Small intestine (tissue), 7 donors: ENCODE measurements at regions not wholly inside any gene's neighbourhood (a gene's known extent, or its start where the extent isn't known, plus 50 kb on each side); places are given as distances from the start of the nearest gene placed in this dataset.

ENCODE experiments used
- DNase-seq, 2 donors: peaks; one replicate each; pipeline versions ENCODE4 v3.0.0 to v3.0.0-alpha.2; 2013
- FAIRE-seq: peaks from 2 replicates; lab custom pipeline; 2012; peaks lifted over from hg19 to GRCh38; lab: Jason Lieb, UNC
- H3K27ac ChIP-seq, 3 donors: one replicate each; pipeline ENCODE4 v1.5.1; 2013; ENCODE audit warnings: low read length in 2 of 3, mild to moderate bottlenecking in 2 of 3, control low read depth in 1 of 3, inconsistent platforms in 1 of 3, low read depth in 1 of 3, moderate library complexity in 1 of 3
- H3K27me3 ChIP-seq, 3 donors: one replicate each; pipeline ENCODE4 v1.6.1; 2013; ENCODE audit warnings: low read length in 3 of 3, inconsistent platforms in 1 of 3; ENCODE audit not compliant: control insufficient read depth in 3 of 3, insufficient read depth in 3 of 3
- H3K36me3 ChIP-seq, 3 donors: one replicate each; pipeline ENCODE4 v1.6.1; 2013; ENCODE audit warnings: low read length in 3 of 3, inconsistent platforms in 1 of 3, low read depth in 1 of 3, mild to moderate bottlenecking in 1 of 3, moderate library complexity in 1 of 3; ENCODE audit not compliant: control insufficient read depth in 3 of 3, insufficient read depth in 2 of 3
- H3K4me1 ChIP-seq, 3 donors: one replicate each; pipeline ENCODE4 v1.6.1; 2013; ENCODE audit warnings: low read length in 2 of 3, inconsistent platforms in 1 of 3, low read depth in 1 of 3, mild to moderate bottlenecking in 1 of 3, moderate library complexity in 1 of 3; ENCODE audit not compliant: control insufficient read depth in 3 of 3, insufficient read depth in 2 of 3
- H3K4me3 ChIP-seq, 3 donors: one replicate each; pipeline ENCODE4 v1.5.1; 2013; ENCODE audit warnings: low read length in 3 of 3, control low read depth in 1 of 3, inconsistent platforms in 1 of 3, low read depth in 1 of 3, mild to moderate bottlenecking in 1 of 3, moderate library complexity in 1 of 3
- H3K9me3 ChIP-seq, 2 donors: one replicate each; pipeline ENCODE4 v1.6.1; 2013; ENCODE audit warnings: low read depth in 1 of 2, low read length in 1 of 2; ENCODE audit not compliant: control insufficient read depth in 2 of 2, insufficient read depth in 1 of 2
- WGBS, 3 donors: extraction: QIAGEN DNeasy Blood & Tissue Kit; methylation state at CpG; one replicate each; pipeline ENCODE4 v1.1.7; 2013; 5-methylcytosine and 5-hydroxymethylcytosine counted together
- donor health status: healthy with polysubstance abuse.
- donor health status: control.
- donor health status: control.
- donor health status: Bipolar disorder and iron deficiency.
- donor health status: healthy.

GRCh38 chr16:62564291-62564690 is 528.1 kb upstream of the CDH8 start:
- no peak for FAIRE-seq
- H3K27me3 ChIP-seq: no peaks in the 10 kb centered on the region
- H3K27ac ChIP-seq: no peak overlapping the region
- no peaks in the 10 kb centered on the region for H3K9me3 ChIP-seq
- DNase-seq: no peak
- no peaks in the 10 kb centered on the region for H3K4me1 ChIP-seq
- H3K4me3 ChIP-seq: no peak overlapping the region
- no peaks in the 10 kb centered on the region for H3K36me3 ChIP-seq
- WGBS, 3 donors: 46 to 65% (median 46%) methylated on average over 2 of the region's 2 CpGs

GRCh38 chr16:62562121-62562520 is 525.9 kb upstream of the CDH8 start:
- Histone ChIP-seq H3K27ac (no peak overlapping the region), H3K36me3 (no peaks in the 10 kb centered on the region), H3K4me1 (no peaks in the 10 kb centered on the region), H3K9me3 (peaks cover 0 to 3% of the 10 kb centered on the region in 2 donors), H3K27me3 (no peaks in the 10 kb centered on the region), H3K4me3 (no peak overlapping the region)
- no peak for DNase-seq
- FAIRE-seq: no peak

GRCh38 chr16:62549875-62550274 is 513.6 kb upstream of the CDH8 start:
- no peak overlapping the region for H3K27ac ChIP-seq
- no peaks in the 10 kb centered on the region for H3K4me1 ChIP-seq
- H3K27me3 ChIP-seq: no peaks in the 10 kb centered on the region

GRCh38 chr16:62548095-62548494 is 511.9 kb upstream of the CDH8 start:
- no peaks in the 10 kb centered on the region for H3K27me3 ChIP-seq
- DNase-seq: no peak

More at GRCh38 chr16:62549875-62550274, 513.6 kb upstream of the CDH8 start:
- WGBS, 3 donors: 54 to 71% (median 59%) methylated on average over 4 of the region's 4 CpGs
- Histone ChIP-seq H3K9me3 (peaks cover 0 to 1% of the 10 kb centered on the region in 2 donors), H3K36me3 (no peaks in the 10 kb centered on the region), H3K4me3 (no peak overlapping the region)
- DNase-seq (no peak), FAIRE-seq (no peak)

GRCh38 chr16:62546701-62547100 is 510.5 kb upstream of the CDH8 start:
- WGBS, 3 donors: 85 to 97% (median 89%) methylated on average over 1 of the region's 1 CpG

More at GRCh38 chr16:62548095-62548494, 511.9 kb upstream of the CDH8 start:
- peaks cover 0 to 1% of the 10 kb centered on the region in 2 donors for H3K9me3 ChIP-seq
- H3K27ac ChIP-seq: no peak overlapping the region
- no peaks in the 10 kb centered on the region for H3K4me1 ChIP-seq
- H3K4me3 ChIP-seq: no peak overlapping the region
- 63 to 82% (median 74%) methylated on average over 1 of the region's 1 CpG for WGBS, 3 donors
- no peak for FAIRE-seq
- no peaks in the 10 kb centered on the region for H3K36me3 ChIP-seq

GRCh38 chr16:62545039-62545438 is 508.8 kb upstream of the CDH8 start:
- Histone ChIP-seq H3K27ac (no peak overlapping the region), H3K36me3 (no peaks in the 10 kb centered on the region), H3K4me3 (no peak overlapping the region), H3K4me1 (no peaks in the 10 kb centered on the region), H3K9me3 (peaks cover 0 to 3% of the 10 kb centered on the region in 2 donors), H3K27me3 (no peaks in the 10 kb centered on the region)
- no peak for DNase-seq
- FAIRE-seq: no peak

More at GRCh38 chr16:62546701-62547100, 510.5 kb upstream of the CDH8 start:
- H3K4me1 ChIP-seq: no peaks in the 10 kb centered on the region
- DNase-seq (no peak), FAIRE-seq (no peak)
- H3K27me3 ChIP-seq: no peaks in the 10 kb centered on the region
- H3K27ac ChIP-seq: no peak overlapping the region
- no peaks in the 10 kb centered on the region for H3K36me3 ChIP-seq
- H3K4me3 ChIP-seq: no peak overlapping the region
- H3K9me3 ChIP-seq: peaks cover 0 to 1% of the 10 kb centered on the region in 2 donors

- Histone ChIP-seq H3K27ac (no peak overlapping the region), H3K4me1 (no peaks in the 10 kb centered on the region), H3K36me3 (no peaks in the 10 kb centered on the region), H3K27me3 (no peaks in the 10 kb centered on the region), H3K9me3 (peaks cover 0 to 3% of the 10 kb centered on the region in 2 donors), H3K4me3 (no peak overlapping the region)
- WGBS, 3 donors: 20 to 52% (median 26%) methylated on average over 1 of the region's 1 CpG
- FAIRE-seq (no peak), DNase-seq (no peak)
These were observed 507.3 kb upstream of the CDH8 start for GRCh38 chr16:62543516-62543915.

GRCh38 chr16:62539657-62540056 is 503.4 kb upstream of the CDH8 start:
- no peak for DNase-seq
- no peaks in the 10 kb centered on the region for H3K36me3 ChIP-seq
- no peak overlapping the region for H3K27ac ChIP-seq
- WGBS, 3 donors: 74 to 85% (median 77%) methylated on average over 1 of the region's 1 CpG
- FAIRE-seq: no peak
- H3K4me3 ChIP-seq: no peak overlapping the region
- peaks cover 0 to 1% of the 10 kb centered on the region in 2 donors for H3K9me3 ChIP-seq
- no peaks in the 10 kb centered on the region for H3K27me3 ChIP-seq
- no peaks in the 10 kb centered on the region for H3K4me1 ChIP-seq

- Histone ChIP-seq H3K27ac (no peak overlapping the region), H3K4me3 (no peak overlapping the region), H3K27me3 (no peaks in the 10 kb centered on the region), H3K36me3 (no peaks in the 10 kb centered on the region), H3K9me3 (no peaks in the 10 kb centered on the region), H3K4me1 (no peaks in the 10 kb centered on the region)
- FAIRE-seq (no peak), DNase-seq (no peak)
- WGBS, 3 donors: 38 to 57% (median 43%) methylated on average over 3 of the region's 3 CpGs
These were observed 494.2 kb upstream of the CDH8 start for GRCh38 chr16:62530426-62530825.
